ENCODE measurements at regions not wholly inside any gene's neighbourhood (a gene's known extent, or its start where the extent isn't known, plus 50 kb on each side); places are given as distances from the start of the nearest gene placed in this dataset.
"Not testable (repeated sequence)": the region's sequence is repeated elsewhere in the genome, so short reads cannot be mapped to it uniquely, and the experiment has no call there.

DNA sequence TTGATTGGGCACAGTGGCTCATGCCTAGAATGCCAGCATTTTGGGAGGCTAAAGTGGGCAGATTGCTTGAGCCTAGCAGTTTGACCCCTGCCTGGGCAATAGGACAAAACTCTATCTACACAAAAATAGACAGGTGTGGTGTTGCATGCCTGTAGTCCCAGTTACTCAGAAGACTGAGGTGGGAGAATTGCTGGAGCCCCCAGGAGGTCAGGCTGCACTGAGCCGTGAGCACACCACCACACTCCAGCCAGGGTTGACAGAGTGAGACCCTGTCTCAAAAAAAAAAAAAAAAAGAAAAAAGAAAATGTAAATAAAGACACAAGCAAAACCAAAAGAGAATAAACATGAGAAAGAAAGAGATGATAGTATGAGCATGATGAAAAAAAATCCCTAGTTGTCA lies 802.4 kb upstream of the ANO3 start:
- DNase-seq, result no peak

DNA sequence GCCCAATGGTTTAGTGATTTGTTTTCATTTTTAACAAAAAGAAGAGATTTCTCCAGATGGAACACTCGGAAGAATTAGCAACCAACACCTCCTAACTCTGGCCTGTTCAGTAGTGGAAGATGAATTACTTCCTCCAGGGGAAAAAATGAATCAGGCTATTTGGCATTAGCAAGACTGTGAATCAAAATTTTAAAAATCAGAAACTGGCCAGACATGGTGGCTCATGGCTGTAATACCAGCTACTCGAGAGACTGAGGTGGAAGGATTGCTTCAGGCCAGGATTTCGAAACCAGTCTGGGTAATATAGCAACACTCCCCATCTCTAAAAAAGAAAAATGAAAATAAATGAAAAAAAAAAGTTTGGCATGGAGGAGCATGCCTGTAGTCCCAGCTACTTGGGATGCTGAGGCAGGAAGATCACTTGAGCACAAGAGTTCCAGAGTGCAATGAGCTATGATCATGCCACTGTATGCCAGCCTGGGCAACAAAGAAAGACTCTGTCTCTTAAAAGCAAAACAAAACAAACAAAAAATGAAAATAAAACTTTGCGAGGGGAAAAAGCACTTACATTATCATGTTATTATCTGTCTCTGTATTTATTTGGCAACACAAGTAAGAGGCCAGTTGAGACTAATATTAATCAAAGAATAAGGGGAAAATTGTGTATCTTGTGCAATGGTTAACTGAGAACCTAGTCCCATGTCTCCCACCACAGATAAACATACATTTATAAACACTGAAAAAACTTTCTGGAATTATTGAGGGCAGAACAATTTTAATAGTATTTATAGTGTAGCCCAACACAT lies 796.3 kb upstream of the ANO3 start:
- DNase-seq, result no peak

DNA sequence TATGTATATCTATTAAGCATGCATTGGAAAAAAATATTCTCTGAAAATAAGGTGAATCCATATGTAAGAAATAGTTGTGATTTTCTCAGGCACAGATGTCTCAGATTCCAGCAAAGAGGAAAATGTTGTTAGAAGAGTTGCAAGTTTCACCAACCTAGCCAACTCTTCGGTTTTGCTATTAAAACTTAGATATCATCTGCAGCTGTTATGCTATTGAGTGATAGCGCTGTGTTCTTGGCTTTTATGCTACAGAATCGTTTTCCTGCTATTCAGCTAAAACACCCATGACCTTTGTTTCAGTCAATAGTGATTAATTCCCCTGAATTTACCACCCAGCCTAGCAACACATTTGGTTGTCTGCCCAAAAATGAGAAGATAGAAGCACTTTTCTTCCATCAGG lies 795.6 kb upstream of the ANO3 start:
- no peak for DNase-seq

DNA sequence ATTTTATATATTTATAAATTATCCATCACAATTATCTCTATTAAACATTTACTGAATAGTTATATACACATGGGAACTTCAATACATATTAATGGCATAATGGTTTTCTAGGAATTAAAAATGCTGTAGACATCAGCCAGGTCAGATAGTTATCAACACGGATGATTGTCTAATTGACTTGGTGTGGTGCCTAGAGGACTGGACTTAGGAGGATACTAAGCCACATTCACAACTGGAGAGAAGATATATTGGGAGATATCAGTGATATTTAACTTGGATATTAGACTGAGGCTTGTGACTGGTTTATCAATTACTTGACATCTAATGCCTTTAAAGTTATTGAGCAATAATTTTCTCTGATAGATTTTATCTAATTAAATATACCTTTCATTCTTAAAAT lies 794.5 kb upstream of the ANO3 start:
- DNase-seq, result no peak

DNA sequence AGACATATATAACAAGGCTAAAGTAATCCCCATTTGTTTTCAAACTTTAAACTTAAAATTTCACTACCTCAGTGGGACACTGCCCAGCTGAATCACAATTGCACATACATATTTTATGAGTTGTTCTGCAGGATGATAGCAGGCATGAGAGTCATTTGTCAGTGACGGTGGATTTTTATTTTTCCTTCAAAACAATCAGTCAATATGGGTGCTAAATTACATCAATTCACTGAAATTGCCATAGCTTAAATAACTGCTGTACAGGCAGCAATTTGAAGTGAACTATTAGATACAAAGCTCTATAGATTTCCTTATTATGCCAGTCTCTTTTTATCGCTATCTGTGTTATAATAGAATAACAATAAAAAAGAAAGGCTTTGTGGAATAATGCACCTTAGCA lies 784.6 kb upstream of the ANO3 start:
- DNase-seq, result no peak

DNA sequence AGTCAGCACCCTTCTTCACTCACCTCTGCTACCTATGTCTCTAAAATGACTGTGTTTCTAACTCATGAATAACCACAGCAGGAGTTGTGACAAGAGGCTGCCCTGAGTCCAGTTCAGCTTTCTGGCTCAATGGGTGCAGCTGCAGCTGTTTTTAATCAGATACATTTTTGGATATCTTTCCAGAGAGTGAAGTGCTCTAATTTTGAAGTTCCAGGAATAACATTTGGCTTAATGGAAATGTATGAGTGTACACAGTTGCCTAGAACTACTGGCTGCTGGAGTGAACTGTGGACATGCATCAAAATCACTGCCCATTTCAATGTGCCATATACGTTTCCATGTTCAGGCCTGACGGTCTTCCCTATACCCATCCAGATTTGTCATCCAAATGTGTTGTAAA lies 769.5 kb upstream of the ANO3 start:
- no peak for DNase-seq

DNA sequence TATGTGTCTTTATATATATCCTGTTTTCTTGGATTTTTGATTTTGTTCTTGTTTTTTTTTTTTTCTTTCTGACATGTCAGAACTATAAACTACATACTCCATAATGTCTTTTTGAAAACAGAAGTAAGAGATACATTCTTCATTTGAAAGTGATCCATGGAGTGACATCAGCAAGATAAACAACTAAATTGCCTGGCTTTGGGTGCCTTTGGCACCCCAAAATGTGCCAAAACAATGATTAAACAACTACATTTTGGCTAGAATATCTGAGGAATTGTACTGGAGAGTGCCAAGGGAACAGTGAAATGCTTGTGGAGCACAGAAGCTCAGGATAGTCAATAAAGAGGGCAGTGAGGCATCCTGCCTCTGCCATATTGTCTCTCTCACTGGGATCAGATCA lies 766.1 kb upstream of the ANO3 start:
- no peak for DNase-seq

DNA sequence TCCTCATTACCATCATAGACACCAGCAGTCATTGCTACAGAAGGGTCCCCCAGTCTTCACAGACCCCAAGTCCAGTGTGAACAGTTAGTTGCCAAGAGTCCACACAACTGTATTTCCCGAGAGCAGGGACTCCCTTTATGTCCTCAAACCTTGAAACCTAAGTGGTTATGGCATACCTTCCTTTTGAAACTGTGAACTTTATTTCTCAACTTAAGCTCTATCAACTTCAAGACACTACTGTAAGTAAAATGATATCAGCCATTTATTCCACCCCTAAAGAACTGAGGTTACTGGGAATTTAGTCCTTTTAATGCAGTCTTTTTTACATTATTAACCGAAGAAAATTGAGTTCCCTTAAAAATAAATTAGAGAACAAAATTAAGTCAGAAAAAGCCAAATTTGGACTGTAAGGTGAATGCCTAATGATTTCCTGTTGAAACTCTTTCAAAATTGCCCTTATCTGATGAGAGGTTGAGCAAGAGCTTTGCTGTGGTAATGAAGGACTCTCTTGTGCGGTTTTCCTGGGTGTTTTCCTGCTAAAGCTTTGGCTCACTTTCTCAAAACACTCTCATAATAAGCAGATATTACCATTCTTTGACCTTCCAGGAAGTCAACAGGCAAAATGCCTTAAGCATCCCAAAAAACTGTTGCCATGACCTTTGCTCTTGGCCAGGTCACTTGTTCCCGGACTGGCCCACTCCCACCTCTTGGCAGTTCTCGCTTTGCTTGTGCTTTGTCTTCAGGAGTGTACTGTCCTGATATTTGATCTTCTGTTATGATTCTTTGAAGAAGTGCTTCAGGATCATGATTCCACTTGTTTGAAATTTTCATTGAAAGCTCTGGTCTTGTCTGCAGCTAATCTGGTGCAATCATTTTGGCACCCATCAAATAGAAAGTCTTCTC lies 765.4 kb upstream of the ANO3 start:
- DNase-seq, result no peak

DNA sequence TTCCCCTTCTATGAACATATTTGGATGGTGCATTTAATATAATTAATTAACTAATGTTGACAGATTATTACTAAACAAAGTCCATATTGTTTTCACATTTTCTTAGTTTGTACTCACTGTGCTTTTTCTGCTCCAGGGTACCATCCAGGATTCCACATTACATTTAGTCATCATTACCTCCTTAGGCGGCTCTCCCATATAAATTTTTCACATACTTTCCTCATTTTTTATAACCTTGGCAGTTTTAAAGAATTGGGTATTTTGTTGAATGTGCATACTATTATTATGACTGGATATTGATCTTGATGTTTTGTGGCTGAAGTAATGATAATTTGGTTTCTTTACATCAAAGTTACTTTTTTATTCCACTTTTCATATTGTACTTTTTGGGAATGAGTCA lies 755.6 kb upstream of the ANO3 start:
- no peak for DNase-seq

DNA sequence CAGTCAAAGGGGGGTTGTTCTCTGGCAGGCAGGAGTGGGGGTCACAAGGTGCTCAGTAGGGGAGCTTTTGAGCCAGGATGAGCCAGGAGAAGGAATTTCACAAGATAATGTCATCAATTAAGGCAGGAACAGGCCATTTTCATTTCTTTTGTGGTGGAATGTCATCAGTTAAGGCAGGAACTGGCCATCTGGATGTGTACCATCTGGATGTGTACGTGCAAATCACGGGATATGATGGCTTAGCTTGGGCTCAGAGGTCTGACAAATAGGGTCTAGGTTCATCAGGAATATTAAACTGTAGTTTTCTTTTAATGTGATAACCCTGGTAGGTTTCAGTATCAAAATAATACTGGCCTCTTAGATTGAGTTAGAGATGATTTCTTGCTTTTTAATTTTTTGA lies 752.4 kb upstream of the ANO3 start:
- not testable (repeated sequence) for DNase-seq

DNA sequence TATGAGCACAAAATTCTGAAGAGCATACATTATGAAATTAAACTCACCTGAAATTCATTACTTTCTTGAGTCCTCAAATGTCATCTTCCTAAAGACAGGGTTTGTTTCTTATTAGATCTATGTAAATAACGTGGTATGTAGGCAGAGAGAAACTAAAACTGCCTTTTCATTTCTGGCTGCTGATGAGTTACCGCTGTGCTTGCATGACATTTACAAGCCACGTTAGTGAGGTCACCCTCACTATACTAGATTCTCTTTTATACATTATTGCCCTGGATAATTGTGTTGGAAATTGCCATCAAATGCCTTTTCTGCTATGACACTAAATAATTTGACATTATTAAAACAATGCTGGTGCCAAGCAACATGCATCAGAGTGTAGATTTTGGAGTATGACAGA lies 748.3 kb upstream of the ANO3 start:
- no peak for DNase-seq

DNA sequence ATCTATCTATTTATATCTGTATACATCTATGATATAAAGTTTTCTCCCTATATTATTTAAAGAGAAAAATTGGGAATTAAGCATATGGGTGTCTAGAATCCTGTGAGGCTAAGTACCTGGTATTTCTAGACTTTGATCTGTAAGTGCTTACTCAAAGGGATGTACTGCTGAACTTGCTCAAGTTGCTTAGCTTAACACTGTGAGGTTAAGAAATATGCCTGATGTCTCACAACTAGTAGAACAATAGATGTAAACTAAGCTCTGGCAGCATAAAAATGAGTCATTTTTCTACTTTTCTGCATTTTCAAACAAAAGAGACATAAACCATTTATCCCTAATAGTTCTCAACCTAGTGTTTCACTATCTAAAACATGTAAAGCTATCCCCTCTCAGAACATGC lies 744.4 kb upstream of the ANO3 start:
- DNase-seq, result no peak

DNA sequence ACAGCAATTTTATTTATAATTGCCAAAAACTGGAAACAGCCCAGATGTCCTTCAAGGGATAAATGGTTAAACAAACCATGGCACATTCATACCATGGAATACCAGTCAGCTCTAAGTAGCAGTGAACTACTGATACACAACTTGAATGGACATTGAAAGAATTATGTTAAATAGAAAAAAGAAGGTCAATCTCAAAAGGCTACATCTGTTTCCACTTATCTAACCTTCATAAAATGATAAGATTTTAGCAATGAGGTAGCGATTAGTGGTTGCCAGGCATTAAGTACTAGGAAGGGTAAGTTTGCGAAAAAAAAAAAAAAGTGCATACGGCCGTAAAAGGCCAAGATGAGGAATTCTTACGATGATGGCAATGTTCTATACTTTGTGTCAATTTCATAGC lies 738.7 kb upstream of the ANO3 start:
- no peak for DNase-seq

DNA sequence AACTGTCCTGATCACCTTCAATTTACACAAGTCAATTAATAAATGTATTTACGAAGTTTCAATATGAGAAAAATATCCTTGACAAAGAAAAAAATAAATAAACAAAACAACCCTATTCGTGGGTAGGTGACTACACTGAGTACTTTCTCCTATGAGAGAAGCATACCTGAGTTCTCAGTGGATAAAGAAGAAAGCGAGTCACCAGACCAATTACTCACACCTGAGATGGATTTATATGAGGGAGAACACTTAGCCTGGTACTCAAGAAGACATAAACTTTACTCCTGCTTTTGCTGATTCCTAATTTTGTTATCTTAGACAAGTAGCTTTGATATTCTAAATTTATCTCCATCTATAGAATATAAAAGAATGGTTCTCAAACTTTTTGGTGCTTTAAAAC lies 735.2 kb upstream of the ANO3 start:
- DNase-seq, result no peak

DNA sequence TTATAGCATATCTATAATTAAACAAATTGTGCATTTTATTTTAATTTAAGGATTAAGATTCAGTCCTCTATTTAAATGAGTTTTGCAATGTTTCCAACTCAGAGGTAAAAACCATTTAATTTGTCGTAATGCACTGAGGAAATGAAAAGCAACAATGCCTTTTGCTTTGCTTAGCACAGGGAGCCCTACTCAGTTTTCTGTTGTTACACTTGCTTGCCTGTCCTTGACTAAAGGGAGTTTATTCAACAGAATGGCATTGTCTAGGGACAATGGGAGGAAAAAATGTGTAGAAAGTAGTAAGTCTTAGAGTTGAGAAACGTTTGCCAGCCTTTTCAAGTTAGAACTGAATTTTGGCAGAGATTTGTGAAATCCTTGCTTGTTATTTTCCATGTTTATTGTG lies 734.2 kb upstream of the ANO3 start:
- no peak for DNase-seq

DNA sequence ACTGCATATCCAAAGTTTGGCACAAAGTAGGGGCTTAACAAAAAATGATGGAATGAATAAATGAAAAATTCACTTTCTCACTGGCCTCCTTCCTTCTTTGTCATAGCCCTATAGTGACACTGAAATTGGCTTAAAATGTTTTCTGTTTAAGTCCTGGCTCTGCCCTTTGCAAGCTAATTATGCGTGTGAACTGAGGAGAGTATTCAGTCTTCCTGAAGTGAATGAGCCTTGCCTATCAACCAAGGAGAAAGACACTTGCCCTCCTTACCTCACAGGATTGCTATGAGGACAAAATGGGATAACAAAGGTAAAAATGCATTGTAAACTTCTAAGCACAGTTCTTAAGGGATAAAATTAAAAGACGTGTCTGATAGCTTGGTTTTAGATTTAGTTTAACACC lies 729.8 kb upstream of the ANO3 start:
- no peak for DNase-seq

DNA sequence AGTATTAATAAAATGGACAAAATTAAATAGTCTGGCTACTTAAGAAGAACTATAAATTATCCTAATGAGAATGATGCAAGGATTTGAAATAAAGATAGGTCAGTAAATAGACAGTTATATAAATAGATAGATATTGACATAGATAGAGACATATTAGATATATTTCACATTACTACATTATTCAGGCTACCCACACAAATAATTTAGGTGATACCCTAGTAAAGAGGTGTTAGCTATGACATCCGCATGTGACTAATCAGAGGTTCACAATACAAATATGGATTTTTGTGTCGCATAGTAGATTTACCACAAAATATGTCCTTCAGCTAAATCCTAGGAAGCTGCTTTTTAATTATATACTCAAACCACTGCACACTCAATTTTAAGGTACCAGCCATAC lies 729.0 kb upstream of the ANO3 start:
- no peak for DNase-seq

DNA sequence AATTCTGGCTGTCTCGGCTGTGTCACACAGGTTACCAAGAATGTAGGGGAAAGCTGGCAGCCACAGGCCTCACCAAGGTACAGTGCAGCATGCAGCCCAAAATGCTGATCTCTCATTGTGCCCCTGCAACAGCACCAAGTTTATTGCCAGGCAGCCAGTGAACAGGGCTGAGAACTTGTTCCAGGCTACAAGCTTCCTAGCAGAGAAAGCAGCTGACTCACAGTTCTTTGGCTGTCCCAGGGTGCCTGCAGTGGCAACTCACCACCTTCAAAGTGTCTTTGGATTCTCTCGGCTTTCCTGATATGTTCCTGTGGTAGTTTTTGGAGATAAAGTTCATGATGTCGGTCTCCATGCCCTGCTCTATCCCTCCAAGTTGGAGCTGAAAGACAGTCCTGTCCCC lies 719.1 kb upstream of the ANO3 start:
- no peak for DNase-seq

DNA sequence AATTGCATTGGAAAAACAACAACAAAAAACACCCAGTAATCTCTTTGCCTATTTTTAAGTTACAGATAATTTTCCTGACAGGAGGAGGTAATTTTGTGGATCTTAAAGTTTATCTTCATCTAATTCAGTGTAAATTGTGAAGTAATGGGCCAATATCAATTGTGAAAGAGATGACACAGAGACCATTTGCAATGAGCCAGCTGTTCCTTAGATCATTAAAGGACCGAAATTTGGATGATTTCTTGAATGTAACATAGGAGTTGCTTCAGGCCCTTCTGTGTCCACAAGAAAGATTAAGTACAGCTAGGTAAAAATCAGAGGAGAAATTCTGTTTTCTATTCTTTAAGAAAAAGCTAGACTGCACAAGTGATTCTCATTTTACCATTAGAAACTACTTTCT lies 718.5 kb upstream of the ANO3 start:
- no peak for DNase-seq

DNA sequence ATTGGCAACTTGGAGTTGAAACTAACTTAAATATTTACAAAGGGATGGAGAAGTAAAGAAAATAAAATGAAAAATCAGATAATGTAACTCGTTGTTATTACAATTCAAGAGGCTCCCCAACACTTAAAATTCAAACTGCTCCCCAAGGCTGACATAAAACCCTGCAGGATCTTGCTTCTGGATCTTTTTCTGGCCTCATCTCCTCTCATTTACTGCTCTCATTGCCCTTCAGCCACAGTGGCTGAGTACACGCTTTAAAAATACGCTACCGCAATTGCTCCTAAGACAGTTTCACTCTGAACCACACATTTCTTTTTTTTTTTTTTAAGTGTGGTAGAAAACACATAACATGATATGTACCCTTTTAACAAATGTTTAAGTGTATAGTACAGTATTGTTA lies 718.1 kb upstream of the ANO3 start:
- no peak for DNase-seq

DNA sequence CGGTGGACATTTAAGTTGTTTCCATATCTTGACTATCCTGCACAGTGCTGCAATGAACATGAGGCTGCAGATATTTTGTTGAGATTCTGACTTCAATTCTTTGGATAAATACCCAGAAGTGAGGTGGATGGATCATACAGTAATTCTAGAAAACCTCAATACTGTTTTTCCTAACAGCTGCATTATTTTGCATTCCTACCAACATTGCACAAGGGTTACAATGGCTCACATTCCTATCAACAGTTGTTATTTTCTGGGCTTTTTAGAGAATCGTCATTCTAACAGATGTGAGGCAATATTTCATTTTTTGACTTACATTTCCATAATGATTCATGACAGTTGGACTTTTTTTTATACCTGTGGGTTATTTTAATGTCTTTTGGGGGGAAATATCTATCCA lies 716.9 kb upstream of the ANO3 start:
- no peak for DNase-seq

DNA sequence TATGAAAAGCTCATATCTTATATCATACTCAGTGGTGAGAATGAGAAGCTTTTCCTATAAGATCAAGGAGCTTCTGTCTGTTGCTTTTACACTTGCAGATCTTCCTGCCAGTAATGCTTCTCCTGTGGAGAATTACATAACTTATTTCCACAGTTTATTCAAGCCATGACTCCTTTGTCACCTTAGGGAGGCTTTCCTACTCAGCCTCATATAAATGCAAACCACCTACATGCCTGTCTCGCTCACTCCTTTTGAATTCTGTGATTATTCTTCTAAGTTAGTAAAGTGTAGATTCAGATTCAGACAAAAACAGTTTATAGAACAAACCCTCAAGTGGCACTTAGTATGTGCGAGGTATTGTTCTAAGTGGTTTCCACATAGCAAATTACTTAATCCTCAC lies 716.1 kb upstream of the ANO3 start:
- no peak for DNase-seq

DNA sequence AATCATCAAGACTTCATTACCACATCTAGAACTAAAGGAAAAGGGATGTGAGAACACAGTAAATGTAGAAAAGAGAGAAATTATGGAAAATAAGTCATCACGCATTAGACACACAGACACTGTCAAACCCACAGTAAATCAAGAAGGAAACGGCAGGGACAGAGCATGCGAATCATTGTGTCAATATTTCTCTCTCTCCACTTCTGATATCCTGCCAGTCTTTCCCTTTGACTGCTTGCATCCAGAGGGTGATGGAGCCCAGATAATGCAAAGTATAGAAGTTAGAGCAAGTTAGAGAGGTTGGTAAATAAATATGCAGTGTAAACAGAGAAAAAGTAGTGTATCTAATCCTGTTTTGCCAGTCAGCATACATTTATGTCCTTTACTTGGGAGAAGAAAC lies 706.8 kb upstream of the ANO3 start:
- no peak for DNase-seq

DNA sequence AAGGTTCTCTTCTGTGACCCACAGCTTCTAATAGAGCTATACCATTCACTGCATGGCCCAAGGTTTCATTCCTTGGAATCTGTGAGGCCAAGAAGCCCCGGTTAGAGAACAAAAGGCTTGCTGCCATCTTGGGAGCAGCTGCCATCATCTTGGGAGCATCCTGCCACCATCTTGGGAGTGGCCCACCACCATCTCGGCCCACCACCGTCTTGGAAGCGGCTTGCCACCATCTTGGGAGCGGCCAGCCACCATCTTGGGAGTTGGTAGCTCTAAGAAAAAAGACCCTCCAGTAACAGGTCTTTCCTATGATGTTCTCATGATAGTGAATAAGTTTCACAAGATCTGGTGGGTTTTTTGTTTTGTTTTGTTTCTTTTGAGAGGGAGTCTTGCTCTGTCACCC lies 703.9 kb upstream of the ANO3 start:
- DNase-seq, result no peak

DNA sequence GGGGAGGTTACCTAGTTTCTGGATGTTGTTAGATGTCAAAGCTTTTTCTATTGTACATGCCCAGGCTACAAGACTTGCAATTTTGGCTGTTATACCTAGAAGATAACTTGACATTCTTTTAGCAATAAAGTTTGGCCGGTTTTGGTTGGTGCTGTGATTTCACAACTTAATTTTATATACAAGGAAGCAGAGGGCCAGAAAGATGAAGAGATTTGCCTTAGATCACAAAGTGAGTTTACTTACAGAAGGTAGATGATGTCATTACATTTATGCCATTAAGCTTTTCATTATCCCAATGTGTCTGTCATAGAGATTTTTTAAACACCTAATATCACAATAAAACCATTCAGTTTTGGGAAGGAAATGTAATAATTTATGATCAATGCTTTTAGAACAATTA lies 698.7 kb upstream of the ANO3 start:
- DNase-seq, result no peak
